Glutamatergic neuron (in vitro differentiated cells): ENCODE measurements at regions not wholly inside any gene's neighbourhood (a gene's known extent, or its start where the extent isn't known, plus 50 kb on each side); places are given as distances from the start of the nearest gene placed in this dataset.

Experiments
- DNase-seq: peaks from one replicate; pipeline ENCODE4 v3.0.0; 2022
- H3K27ac Mint-ChIP-seq: one replicate; pipeline ENCODE4 v1.8.0; 2020; ENCODE audit warnings: mild to moderate bottlenecking, mixed read lengths, inconsistent platforms; ENCODE audit not compliant: unreplicated experiment
- H3K27me3 Mint-ChIP-seq: one replicate; pipeline ENCODE4 v1.8.0; 2020; ENCODE audit warnings: mild to moderate bottlenecking, moderate library complexity, mixed read lengths, inconsistent platforms; ENCODE audit not compliant: unreplicated experiment
- H3K36me3 Mint-ChIP-seq: one replicate; pipeline ENCODE4 v1.8.0; 2020; ENCODE audit warnings: mild to moderate bottlenecking, mixed read lengths, inconsistent platforms; ENCODE audit not compliant: unreplicated experiment
- H3K4me1 Mint-ChIP-seq: one replicate; pipeline ENCODE4 v1.8.0; 2020; ENCODE audit warnings: mild to moderate bottlenecking, low read depth, mixed read lengths, inconsistent platforms; ENCODE audit not compliant: unreplicated experiment
- H3K4me3 Mint-ChIP-seq: one replicate; pipeline ENCODE4 v1.8.0; 2020; ENCODE audit warnings: mild to moderate bottlenecking, mixed read lengths, inconsistent platforms; ENCODE audit not compliant: unreplicated experiment
- H3K9me3 Mint-ChIP-seq: one replicate; pipeline ENCODE4 v1.8.0; 2020; ENCODE audit warnings: mild to moderate bottlenecking, moderate library complexity, mixed read lengths, inconsistent platforms; ENCODE audit not compliant: unreplicated experiment
- CTCF ChIP-seq: fragments of 200-600 bp; sonication (generic); IDR thresholded peaks from one replicate; pipeline ENCODE4 v1.5.0; 2021; ENCODE audit not compliant: partially characterized antibody, unreplicated experiment

GRCh38 chr7:135857519-135858274, 109.1 kb upstream of the FAM180A start:
- Mint-ChIP-seq H3K4me3 (no peak overlapping the region), H3K9me3 (peaks cover 2% of the 10 kb centered on the region), H3K4me1 (peaks cover 5% of the 10 kb centered on the region), H3K36me3 (peaks cover 4% of the 10 kb centered on the region), H3K27me3 (peaks cover 3% of the 10 kb centered on the region), H3K27ac (no peak overlapping the region)
- DNase-seq = no peak
- TF ChIP-seq CTCF = no peak

GRCh38 chr7:135856356-135857144, 107.9 kb upstream of the FAM180A start:
- peaks cover 4% of the 10 kb centered on the region for H3K36me3 Mint-ChIP-seq
- DNase-seq = no peak

GRCh38 chr7:135855846-135856245, 107.2 kb upstream of the FAM180A start:
- Mint-ChIP-seq H3K4me3 (no peak overlapping the region), H3K27ac (peak overlapping the region; percentile 14), H3K27me3 (peaks cover 5% of the 10 kb centered on the region), H3K36me3 (peaks cover 3% of the 10 kb centered on the region), H3K9me3 (peaks cover 2% of the 10 kb centered on the region), H3K4me1 (peaks cover 5% of the 10 kb centered on the region)
- no peak for DNase-seq
- TF ChIP-seq CTCF = no peak

More at GRCh38 chr7:135856356-135857144, 107.9 kb upstream of the FAM180A start:
- Mint-ChIP-seq H3K27me3 (peaks cover 5% of the 10 kb centered on the region), H3K4me3 (no peak overlapping the region), H3K9me3 (peaks cover 2% of the 10 kb centered on the region), H3K4me1 (peaks cover 5% of the 10 kb centered on the region), H3K27ac (no peak overlapping the region)
- TF ChIP-seq CTCF = no peak

GRCh38 chr7:135853499-135853898, 104.9 kb upstream of the FAM180A start:
- peaks cover 5% of the 10 kb centered on the region for H3K4me1 Mint-ChIP-seq
- peaks cover 2% of the 10 kb centered on the region for H3K27me3 Mint-ChIP-seq
- peaks cover 2% of the 10 kb centered on the region for H3K9me3 Mint-ChIP-seq
- H3K4me3 Mint-ChIP-seq = no peak overlapping the region
- TF ChIP-seq CTCF = no peak
- no peak for DNase-seq
- no peaks in the 10 kb centered on the region for H3K36me3 Mint-ChIP-seq
- H3K27ac Mint-ChIP-seq = no peak overlapping the region

- TF ChIP-seq CTCF = no peak
- H3K4me1 Mint-ChIP-seq = peaks cover 5% of the 10 kb centered on the region
- DNase-seq = no peak
- H3K4me3 Mint-ChIP-seq = no peak overlapping the region
- H3K9me3 Mint-ChIP-seq = peaks cover 2% of the 10 kb centered on the region
- H3K27me3 Mint-ChIP-seq = peaks cover 2% of the 10 kb centered on the region
- H3K27ac Mint-ChIP-seq = no peak overlapping the region
- H3K36me3 Mint-ChIP-seq = no peaks in the 10 kb centered on the region
Observed at GRCh38 chr7:135853008-135853407, 104.4 kb upstream of the FAM180A start.
